Stimulated activated CD4-positive, alpha-beta T cell treated with anti-CD3 and anti-CD28 coated beads, Interleukin-12 subunit alpha, Interleukin-12 subunit beta, amount 100 ng/mL, for 48 hours (primary cell): ENCODE measurements at regions not wholly inside any gene's neighbourhood (a gene's known extent, or its start where the extent isn't known, plus 50 kb on each side); places are given as distances from the start of the nearest gene placed in this dataset.
"Not testable (repeated sequence)": the region's sequence is repeated elsewhere in the genome, so short reads cannot be mapped to it uniquely, and the experiment has no call there.

ENCODE experiments used
- DNase-seq, 3 donors: peaks; one replicate each; pipeline ENCODE4 v3.0.0-alpha.2; 2020; ENCODE audit warnings: low read depth in 2 of 3, low spot score in 1 of 3

- no peak for DNase-seq
Measured at GRCh38 chr12:30364822-30365221, 330.8 kb downstream of the IPO8 start.

DNA sequence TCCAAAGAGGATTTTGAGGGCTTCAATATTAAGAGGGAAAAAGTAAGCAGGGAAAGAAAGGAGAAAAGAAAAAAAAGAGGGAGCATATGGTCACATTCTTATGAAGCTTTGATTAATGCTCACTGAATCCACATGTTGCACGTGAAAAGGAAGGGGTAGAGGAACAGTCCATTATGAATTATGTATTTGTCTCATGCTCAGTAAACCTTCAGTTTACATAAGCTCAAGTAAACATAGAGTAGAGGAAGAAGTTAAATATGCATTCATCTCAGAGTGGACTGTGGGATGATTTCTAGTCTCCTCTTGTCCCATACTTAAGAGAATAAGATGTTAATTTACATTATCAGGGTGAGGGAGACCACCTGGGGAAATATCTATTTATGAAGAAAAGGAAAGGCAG, 334.5 kb downstream of the IPO8 start:
- DNase-seq = no peak

DNA sequence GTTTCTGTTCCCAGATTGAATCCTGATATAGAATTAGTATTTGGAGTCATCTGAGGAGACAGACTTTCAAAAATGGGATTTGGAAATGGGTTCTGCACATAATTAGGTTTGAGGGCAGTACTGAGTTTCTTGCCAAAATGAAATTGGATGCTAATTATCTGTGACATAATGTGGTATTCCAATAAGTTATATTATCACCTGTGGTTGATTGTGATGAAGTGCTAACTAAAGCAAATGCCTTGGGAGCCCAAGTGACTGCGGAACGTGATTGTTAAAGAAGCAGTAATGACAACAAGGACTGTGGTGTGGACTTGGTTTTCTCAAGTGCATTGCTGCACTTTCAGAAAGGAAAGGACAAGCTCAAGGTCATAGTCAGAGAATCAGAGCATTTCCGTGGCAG, 337.0 kb downstream of the IPO8 start:
- no peak for DNase-seq

- DNase-seq = no peak
Measured at GRCh38 chr12:30357766-30358490, 337.7 kb downstream of the IPO8 start.

DNA sequence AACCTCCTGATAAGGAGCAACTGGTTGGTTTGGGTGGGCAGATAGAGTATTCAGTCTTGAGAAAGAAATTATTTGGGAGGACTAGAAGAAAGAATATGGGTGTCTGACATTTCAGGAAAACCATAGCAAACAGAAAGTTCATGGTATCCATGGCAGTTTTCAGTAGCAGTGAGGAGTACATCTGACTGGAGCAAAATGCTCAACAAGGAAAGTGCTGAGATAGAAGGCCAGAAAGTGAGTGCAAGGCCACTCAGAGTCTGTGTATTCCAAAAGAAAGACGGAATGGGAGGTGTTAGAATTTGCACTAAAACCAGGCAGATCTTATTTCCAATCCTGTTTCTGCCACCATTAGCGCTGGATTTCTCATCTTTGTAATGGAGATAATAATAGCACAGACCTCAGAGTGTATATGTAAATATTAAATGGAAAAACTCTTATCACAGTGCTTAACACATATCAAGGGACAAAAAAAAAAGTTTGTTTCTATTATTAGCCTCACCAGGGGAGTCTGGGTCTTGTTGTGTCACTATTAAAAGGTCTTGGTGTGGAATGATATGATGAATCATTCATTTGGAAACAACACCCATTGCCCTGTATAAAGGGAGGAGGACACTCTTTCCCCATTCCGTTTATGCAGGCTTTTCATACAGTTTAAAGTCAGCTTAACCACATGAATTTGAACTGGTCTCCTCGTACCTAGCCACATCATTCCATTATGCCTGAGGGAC, 349.8 kb downstream of the IPO8 start:
- no peak for DNase-seq

DNA sequence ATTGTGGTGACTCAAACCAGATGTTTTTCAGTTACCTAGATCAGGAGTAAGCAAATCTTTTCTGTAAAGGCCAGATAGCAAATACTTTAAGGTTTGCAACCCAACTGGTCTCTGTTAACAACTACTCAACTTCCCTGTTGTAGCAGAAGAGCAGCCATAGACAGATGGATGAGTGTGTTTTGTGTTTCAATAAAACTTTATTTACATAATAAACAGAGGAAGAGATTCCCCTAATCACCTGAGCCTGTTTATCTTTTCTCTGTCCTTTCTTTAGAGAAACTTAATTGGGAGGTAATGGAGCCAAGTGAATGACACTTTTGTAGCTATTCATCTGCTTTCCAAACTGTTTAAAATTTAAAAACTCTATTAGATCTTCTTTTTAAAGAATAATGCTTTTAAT, 365.1 kb downstream of the IPO8 start:
- DNase-seq = no peak

DNA sequence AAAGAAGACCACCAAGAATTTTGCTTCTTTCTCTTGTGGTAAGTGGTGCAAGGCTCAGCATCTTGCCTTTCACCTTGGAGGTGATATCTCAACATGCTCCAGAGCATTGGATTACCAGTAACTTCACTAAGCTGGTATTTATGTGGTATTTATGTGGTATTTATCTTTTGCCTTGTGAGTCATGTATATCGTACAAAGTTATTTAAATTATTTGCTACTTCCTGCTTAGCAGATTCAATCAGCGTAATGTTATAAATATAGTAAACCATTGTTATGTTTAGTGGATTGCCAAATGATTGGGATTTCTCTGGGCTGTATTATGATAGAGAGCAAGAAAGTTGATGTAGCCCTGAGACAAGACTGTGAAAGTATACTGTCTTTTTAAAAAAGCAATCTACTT, 366.4 kb downstream of the IPO8 start:
- DNase-seq = no peak

- DNase-seq = no peak
Measured at GRCh38 chr12:30323008-30323407, 372.7 kb downstream of the IPO8 start.

DNA sequence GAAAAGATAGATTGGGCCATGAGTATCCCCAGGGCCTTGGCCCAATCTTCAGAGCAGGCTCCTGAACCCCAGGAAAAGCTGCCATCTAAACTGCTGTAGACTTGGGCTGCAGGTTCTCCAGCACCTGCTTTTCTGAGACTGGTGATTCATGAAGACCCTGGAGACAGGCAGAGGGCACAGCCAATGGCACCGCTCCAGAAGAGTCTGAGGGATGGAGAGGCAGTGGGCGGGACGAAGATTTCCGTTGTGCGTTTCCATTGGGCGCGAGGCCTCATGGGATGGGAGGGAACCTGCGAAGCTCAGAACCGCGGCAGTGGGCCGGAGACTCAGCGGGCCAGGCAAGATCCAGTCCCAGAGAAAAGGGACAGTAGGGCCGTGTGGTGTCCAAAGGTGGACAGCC, 375.1 kb downstream of the IPO8 start:
- no peak for DNase-seq

DNA sequence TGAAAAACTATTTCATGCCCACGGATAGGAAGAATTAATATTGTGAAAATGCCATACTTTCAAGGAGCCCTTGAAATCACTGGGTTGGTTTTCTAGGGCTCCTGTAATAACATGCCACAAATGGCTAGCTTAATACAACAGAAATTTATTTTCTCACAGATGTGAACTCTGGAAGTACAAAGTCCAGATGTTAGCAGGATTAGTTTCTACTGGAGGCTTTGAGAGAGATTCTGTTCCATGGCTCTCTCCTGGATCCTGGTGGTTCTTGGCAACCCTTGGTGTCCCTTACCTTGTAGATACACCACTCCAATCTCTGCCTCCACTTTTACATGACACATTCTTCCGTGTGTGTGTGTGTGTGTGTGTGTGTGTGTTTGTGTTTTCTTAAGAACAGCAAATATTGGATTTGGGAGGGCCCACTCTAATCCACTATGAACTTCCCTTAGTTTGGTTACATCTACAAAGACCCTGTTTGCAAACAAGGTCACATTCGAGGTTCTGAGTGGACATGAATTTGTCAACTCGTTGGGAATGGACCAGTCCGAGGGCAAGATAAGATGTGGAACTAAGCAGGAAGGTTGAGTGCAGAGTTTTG, 381.1 kb downstream of the IPO8 start:
- no peak for DNase-seq

DNA sequence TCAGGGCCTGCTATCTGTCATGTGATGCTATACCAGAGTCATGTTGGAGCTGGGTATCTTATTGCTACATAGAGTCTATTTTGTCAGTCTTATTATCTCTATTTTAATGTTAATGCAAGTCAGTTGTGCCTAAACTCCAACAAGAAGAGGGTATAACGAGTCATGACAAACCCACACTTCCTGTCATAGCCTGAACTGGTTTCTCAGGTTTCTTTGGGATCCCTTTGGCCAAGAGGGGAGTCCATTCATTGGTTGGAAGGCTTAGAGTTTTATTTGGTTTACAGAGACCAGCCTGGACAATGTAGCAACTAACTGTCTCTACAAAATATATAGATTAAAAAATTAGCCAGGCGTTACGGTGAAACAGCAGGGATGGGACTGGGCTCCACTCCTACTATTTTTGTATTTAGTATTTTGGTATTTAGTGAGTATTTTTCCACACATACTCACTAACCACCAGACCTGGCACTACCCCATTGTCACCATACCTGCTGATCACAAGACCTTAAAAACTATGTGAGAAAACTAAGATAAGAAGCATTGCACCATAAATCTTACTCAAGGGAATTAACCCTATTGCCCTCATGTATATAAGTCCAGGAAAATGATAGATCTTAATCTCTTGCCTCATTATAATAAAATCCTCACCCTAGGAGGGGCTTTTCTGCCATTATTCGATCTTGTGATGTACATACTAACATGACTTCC, 387.5 kb downstream of the IPO8 start:
- DNase-seq = no peak

- DNase-seq = no peak
Measured at GRCh38 chr12:30304528-30304927, 391.1 kb downstream of the IPO8 start.

DNA sequence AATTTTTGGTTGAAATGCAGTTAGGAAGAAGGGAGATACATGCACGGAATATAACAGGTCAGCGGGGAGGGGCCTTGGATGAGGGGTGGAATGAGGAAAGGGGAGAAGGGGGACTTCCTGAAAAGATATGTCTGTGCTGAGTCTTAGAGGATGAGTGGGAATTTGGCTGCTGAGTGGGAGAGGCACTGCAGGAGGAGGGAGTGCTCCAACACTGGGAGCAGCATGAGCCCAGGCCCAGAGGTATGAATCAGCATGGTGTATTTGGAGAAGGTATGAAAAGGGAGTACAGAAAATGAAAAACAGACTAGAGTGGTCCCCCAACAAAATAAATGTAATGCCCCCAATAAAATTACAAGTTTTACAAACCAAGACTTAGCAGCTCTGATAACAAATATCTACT, 394.4 kb downstream of the IPO8 start:
- DNase-seq = no peak

DNA sequence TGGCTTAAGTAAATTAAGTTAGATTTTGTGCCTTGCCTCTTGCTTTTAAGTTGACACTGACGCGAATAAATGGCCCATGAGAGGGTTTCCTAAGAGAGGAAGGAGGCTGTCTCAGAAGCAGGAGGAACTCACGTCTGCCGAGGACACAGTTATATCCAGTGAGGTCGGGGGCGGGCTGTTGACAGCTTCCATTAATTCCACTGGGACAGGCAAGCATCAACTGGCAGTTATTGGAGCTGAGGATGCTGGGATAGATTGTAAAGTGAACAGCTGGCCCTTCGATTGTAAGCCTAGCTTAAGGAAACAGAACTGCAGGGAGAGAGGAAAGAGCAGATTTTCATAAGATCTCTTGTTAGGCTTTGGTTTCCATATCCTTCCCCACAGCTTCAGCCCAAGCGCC, 399.2 kb downstream of the IPO8 start:
- DNase-seq = no peak

- no peak for DNase-seq
Measured at GRCh38 chr12:30286345-30286926, 409.2 kb downstream of the IPO8 start.

GRCh38 chr12:30278401-30278800, 417.3 kb downstream of the IPO8 start:
- DNase-seq = no peak

DNA sequence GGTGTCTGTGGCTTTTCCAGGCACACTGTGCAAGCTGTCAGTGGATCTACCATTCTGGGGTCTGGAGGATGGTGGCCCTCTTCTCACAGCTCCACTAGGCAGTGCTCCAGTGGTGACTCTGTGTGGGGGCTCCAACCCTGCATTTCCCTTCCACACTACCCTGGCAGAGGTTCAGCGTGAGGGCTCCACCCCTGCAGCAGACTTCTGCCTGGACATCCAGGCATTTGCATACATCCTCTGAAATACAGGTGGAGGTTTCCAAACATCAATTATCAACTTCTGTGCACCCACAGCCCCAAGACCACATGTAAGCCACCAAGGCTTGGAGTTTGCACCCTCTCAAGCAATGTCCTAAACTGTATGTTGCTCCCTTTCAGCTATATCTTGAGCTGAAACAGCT, 423.2 kb downstream of the IPO8 start:
- DNase-seq = not testable (repeated sequence)

DNA sequence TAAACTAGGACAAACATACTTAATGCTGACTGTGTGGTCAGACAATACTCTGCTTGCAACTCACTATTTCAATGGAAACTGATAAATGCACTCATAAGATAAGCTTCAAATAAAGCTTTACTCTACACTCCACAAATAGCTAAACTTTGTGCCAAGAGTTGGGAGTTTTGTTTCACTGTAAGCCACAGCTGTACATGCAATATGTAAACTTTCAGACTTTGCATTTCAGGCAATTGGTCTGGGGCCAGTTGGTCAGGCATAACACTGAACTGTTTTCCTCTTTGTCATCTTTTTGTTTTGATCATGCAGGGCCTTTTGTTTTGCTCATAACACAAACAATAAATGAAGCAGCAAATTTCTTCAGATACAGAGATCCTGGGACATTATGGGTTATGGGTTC, 426.2 kb downstream of the IPO8 start:
- DNase-seq = no peak

DNA sequence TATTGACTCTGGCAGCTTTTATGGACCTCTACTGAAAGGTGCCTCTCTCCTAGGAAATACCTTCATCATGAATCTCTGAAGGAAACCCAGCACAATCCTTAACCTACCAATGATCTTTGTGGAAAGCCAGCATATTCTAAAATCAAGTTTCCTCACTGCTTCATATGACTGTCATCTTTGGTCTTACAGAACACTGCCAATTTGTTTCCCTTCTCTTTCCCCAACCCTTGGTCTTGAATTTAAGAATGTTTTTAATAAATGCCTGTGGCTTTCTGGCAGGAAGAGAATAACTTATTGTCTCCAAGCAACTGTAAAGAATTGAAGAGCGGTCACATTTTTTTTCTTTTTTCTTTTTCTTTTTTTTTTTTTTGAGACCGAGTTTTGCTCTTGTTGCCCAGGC, 427.6 kb downstream of the IPO8 start:
- DNase-seq = no peak

DNA sequence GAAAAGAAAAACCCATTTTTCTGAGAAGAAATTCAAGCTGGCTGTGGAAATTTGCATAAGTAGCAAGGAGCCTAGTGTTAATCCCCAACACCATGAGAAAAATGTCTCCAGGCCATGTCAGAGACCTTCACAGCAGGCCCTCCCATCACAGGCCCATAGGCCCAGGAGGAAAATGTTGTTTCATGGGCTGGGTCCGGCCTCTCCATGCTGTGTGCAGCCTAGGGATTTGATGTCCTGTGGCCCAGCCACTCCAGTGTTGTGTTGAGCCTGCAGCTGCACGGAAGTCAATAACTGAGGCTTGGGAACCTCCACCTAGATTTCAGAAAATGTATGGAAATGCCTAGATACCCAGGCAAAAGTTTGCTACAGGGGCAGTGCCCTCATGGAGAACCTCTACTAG, 432.2 kb downstream of the IPO8 start:
- DNase-seq = no peak

DNA sequence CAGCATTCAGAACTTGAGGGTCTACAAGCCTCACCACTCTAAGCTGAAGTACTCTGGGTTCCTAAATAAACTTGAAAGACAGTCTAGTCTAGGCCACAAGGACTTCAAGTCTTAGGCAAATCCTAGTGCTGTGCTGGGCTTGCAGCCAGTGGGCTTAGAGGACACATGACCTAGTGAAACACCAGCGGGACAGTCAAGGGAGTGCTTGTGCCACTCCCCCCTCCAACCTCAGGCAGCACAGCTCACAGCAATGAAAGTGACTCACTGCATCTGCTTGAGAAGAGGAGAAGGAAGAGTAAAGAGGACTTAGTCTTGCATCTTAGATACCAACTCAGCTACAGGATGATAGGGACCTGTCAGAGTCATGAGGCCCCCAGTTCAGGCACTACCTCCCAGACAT, 438.1 kb downstream of the IPO8 start:
- DNase-seq = no peak

DNA sequence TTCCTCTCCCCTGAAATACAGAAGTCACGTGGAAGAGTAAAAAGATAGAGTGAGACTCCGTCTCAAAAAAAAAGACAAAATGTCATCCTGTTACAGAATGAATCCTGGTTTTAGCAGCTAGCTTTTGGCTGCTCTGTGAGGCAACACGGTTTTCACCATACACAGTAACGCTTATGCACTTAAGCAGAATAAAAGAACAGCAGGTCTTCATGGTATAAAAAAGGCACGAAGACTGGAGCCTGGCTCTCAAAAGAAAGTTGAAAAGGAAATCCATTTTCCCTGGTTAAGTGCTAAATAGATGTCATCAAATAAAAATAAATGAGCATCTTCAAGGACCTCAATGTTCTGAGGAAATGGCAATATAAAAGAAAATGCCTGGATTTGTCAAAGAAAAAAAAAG, 444.1 kb downstream of the IPO8 start:
- DNase-seq = no peak
